AG08395 (cell line): ENCODE measurements at regions not wholly inside any gene's neighbourhood (a gene's known extent, or its start where the extent isn't known, plus 50 kb on each side); places are given as distances from the start of the nearest gene placed in this dataset.
"Not testable (repeated sequence)": the region's sequence is repeated elsewhere in the genome, so short reads cannot be mapped to it uniquely, and the experiment has no call there.

Experiments
- DNase-seq: peaks from one replicate; pipeline ENCODE4 v3.0.0; 2012; ENCODE audit warnings: mixed read lengths, low spot score

DNA sequence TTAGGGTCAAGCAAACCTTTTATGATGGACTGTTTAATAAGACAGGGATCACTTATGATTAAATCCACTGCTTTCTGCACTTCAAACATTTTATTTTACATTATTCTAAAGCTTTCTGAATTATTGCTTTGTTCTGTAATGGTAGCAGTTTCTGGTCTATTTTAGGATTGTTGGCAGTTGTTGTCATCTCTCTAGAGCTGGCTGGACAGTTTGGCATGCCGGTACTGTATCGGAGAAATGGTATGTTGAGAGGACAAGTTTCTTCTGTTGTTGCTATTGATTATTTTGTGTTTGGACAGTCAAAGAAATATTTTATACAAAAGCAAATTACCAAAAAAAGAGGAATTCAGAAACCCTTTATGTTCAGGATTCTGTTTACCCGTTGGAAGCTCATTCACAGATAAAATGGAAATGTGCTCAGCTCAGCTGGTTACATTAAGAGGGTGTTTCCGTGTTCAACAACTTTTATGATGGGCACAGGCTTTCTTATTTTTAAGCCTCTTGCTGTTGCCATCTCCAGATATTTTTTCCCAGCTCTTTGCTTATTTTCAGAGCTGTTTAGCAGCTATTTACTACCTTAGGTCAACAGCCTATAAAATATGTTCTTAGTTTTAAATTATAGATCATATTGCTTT, 214.6 kb upstream of the IGFBP7 start:
- no peak for DNase-seq

GRCh38 chr4:57320849-57321248, 210.7 kb upstream of the IGFBP7 start:
- DNase-seq, result no peak

- no peak for DNase-seq
These were observed 210.0 kb upstream of the IGFBP7 start for GRCh38 chr4:57320217-57320616.

- DNase-seq, result no peak
These were observed 208.5 kb upstream of the IGFBP7 start for GRCh38 chr4:57318703-57319102.

DNA sequence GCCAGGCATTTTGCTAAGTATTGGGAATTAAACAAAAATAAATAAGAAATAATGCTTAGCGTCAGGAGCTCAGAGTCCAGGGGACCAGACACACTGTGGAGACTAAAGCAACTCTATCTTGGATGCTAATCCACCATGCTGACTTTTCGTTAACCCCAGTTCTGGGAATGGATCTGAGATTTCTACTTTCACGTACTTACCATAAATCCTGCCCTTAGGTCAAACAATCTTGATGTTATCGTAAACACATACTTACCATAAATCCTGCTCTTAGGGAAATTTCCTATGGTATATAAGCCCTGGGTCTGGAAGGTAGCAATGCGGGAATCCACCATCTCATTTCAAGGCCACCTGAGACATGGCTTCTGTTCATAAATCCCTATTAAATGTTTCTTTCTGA, 204.5 kb upstream of the IGFBP7 start:
- no peak for DNase-seq

- no peak for DNase-seq
These were observed 202.1 kb upstream of the IGFBP7 start for GRCh38 chr4:57312296-57312695.

- DNase-seq, result no peak
These were observed 199.5 kb upstream of the IGFBP7 start for GRCh38 chr4:57309658-57310057.

GRCh38 chr4:57308301-57308700, 198.1 kb upstream of the IGFBP7 start:
- DNase-seq, result no peak

GRCh38 chr4:57305836-57306235, 195.7 kb upstream of the IGFBP7 start:
- DNase-seq, result no peak

GRCh38 chr4:57303012-57303751, 193.0 kb upstream of the IGFBP7 start:
- no peak for DNase-seq

DNA sequence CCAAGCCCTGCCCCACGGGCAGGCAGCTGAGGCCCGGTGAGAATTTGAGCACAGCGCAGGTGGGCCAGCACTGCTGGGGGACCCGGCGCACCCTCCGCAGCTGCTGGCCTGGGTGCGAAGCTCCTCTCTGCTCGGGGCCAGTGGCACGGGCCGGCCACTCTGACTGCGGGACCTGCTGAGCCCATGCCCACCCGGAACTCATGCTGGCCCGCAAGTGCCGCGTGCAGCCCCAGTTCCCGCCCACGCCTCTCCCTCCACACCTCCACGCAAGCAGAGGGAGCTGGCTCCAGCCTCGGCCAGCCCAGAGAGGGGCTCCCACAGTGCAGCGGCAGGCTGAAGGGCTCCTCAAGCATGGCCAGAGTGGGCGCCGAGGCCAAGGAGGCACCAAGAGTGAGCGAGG, 190.1 kb upstream of the IGFBP7 start:
- DNase-seq, result not testable (repeated sequence)

GRCh38 chr4:57291911-57292310, 181.7 kb upstream of the IGFBP7 start:
- DNase-seq, result no peak

DNA sequence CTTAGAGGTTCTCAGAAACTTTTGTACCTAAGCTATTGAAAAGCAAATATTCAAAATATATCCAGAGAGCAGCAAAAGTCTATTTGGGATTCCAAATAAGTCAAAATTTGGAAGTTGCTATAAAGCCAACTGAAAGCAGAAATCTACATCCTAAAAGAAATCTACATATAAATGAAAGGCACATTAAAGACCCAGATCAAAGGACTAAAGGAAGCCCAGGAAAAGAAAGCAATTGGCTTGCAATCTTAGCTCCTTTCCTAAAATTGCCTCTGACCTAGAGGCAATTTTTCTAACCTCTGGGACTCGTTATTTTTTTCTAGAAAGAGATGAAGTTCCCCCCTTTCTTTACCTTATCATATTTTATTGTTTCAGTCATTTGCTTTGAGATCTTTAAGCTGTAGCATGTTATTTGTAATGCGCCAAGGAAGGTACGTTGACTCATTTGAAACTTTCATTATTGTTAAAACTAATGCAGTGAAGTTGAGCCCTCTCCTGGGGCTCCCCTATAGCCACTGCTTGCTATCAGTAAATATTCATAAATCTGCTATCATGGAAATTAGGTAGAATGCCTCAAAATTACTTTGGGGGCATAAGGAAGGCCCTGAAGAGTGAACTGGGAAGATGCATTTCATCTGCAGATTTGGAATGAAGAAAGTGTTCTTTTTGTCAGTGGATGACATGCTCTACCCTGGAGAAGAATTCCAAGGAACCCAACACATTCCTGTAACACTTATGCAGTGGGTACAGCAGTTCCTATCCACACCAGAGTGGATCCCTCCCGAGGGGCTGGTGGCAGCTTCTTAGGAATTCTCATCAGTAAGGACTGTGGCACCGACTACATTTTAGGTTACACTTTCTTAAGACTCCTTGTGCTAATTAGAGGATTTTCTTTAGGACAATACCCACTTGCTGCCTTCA, 177.8 kb upstream of the IGFBP7 start:
- DNase-seq, result no peak

- DNase-seq, result no peak
These were observed 172.7 kb upstream of the IGFBP7 start for GRCh38 chr4:57282933-57283310.

DNA sequence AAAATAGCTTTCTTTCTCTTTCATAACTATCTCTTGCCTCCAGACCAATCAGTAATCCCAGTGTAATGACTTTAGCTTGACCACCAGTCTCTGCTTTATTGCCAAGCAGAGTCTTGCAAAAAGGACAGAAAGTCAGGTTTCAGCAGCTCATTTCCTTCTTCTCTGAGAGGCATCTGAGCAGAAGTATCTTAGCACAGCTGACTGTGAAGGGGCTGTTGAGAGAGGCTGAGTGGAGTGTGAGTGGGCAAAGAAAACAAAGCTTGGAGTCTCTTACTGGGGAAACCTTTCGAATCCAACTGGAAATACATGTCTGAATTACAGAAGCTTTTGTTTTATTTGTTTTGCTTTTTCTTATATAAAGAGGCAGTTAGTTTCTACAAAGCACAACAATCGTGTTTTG, 170.3 kb upstream of the IGFBP7 start:
- DNase-seq, result no peak

DNA sequence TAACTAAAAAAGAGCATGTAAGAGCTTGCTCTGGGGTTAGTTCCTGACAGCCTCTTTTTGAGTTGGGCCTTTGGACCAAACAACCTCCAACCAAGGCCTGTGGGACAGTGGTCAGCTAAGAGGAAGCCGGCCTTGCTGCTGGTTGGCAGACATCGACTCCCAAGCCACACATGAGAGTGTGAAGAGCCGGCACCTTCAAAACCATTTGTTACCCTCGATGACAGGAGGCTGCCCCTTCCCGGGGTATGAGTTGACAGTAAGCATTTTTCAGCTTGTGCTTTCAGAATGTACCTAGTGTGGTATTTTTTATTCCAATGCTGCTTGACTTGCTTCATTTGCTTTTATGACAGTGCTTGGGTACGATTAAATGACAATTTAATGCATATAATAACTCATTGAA, 168.6 kb upstream of the IGFBP7 start:
- DNase-seq, result no peak

GRCh38 chr4:57274082-57274481, 163.9 kb upstream of the IGFBP7 start:
- DNase-seq, result no peak

DNA sequence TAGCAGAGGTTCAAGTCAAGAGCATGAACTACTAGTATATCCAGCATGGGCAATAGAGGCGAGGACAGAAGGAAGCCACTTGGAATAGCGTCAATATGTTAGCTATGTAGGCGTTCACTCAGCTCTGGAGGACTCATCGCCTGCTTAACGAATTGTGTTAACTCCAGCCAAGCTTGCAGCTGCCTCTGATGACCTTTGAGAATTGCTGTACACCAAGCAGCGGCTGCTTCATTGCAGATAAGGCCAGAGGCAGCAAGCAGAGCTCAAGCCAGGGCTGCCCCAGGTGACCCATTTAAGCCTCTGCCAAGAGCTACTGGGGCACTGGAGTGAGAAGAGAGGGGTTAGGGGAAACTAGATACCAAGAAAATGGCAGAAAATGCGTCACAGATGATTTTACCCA, 160.2 kb upstream of the IGFBP7 start:
- no peak for DNase-seq

- no peak for DNase-seq
These were observed 155.8 kb upstream of the IGFBP7 start for GRCh38 chr4:57265831-57266582.

- DNase-seq, result no peak
These were observed 144.6 kb upstream of the IGFBP7 start for GRCh38 chr4:57254754-57255153.

DNA sequence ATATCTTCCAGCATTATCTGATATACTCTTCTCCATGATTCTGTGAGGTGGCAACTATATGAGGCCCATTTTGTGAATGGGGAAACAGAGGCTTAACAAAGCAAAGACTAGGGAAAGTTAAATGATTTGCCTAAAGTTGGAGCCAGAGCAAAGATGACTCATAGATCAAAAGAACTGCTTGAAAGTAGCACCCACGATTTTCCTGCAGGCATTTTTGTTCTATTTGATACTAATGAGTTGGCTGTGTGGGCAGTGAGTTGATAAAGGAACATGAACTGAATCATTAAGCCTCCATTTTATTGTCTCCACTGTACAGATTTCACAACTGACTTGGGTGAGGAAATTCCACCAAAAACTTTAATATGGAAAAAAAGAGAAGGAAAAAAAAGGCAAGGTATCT, 138.9 kb upstream of the IGFBP7 start:
- DNase-seq, result no peak

DNA sequence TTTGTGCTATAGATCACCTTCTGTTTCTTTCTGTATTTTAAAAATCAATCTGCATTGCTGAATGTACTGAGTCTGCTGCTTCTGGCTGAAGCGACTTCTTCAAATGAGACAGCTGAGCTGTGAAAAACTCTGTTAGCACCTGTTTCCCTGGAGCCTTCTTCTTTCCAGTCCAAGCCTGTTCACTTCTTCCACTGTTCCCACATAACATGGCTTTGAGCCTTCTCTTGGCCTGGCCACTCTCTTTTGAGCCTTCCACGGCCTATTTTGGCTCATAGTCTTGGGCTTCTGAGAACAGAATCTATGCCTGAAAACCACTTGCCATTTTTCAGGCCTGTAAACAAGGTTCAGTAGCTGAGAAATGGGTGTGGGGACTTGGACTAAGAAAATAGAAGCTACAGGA, 132.9 kb upstream of the IGFBP7 start:
- no peak for DNase-seq
